HG02943 (cell line): ENCODE measurements at regions not wholly inside any gene's neighbourhood (a gene's known extent, or its start where the extent isn't known, plus 50 kb on each side); places are given as distances from the start of the nearest gene placed in this dataset.

Source experiments
- ATAC-seq: cut with Tn5 transposase; IDR thresholded peaks from one replicate; pipeline ENCODE4 v1.9.1; 2021; ENCODE audit warnings: mild to moderate bottlenecking, low read depth, moderate library complexity; ENCODE audit not compliant: unreplicated experiment

GRCh38 chr3:187924651-187925050 lies 179.4 kb upstream of the BCL6 start:
- ATAC-seq = no peak

GRCh38 chr3:187925326-187925725 lies 180.1 kb upstream of the BCL6 start:
- ATAC-seq = no peak

- ATAC-seq = no peak
Observed at GRCh38 chr3:187926620-187927019, 181.4 kb upstream of the BCL6 start.

- no peak for ATAC-seq
Observed at GRCh38 chr3:187927565-187927964, 182.3 kb upstream of the BCL6 start.

GRCh38 chr3:187929112-187929816 lies 184.0 kb upstream of the BCL6 start:
- ATAC-seq = no peak

GRCh38 chr3:187930021-187930420 lies 184.8 kb upstream of the BCL6 start:
- ATAC-seq = no peak

GRCh38 chr3:187931101-187931500 lies 185.8 kb upstream of the BCL6 start:
- ATAC-seq = no peak

GRCh38 chr3:187931770-187932278 lies 186.6 kb upstream of the BCL6 start:
- no peak for ATAC-seq

- no peak for ATAC-seq
Observed at GRCh38 chr3:187932530-187932929, 187.3 kb upstream of the BCL6 start.

GRCh38 chr3:187935623-187936156 lies 190.4 kb upstream of the BCL6 start:
- peak; percentile 92 for ATAC-seq

- no peak for ATAC-seq
Observed at GRCh38 chr3:187936676-187937075, 191.4 kb upstream of the BCL6 start.

GRCh38 chr3:187939891-187940290 lies 194.6 kb upstream of the BCL6 start:
- ATAC-seq = no peak

GRCh38 chr3:187941135-187941847 lies 196.0 kb upstream of the BCL6 start:
- no peak for ATAC-seq

GRCh38 chr3:187941848-187942194 lies 196.6 kb upstream of the BCL6 start:
- ATAC-seq = no peak

GRCh38 chr3:187942658-187943241 lies 197.5 kb upstream of the BCL6 start:
- no peak for ATAC-seq

GRCh38 chr3:187943677-187944389 lies 198.6 kb upstream of the BCL6 start:
- ATAC-seq = no peak

- no peak for ATAC-seq
Observed at GRCh38 chr3:187944390-187945179, 199.3 kb upstream of the BCL6 start.

GRCh38 chr3:187945374-187945773 lies 200.1 kb upstream of the BCL6 start:
- ATAC-seq = no peak

GRCh38 chr3:187946163-187946691 lies 201.0 kb upstream of the BCL6 start:
- ATAC-seq = no peak

GRCh38 chr3:187946981-187947380 lies 201.7 kb upstream of the BCL6 start:
- ATAC-seq = no peak
